Duodenal mucosa (tissue), 2 donors: ENCODE measurements at regions not wholly inside any gene's neighbourhood (a gene's known extent, or its start where the extent isn't known, plus 50 kb on each side); places are given as distances from the start of the nearest gene placed in this dataset.

ENCODE experiments used
- H3K27ac ChIP-seq: one replicate; pipeline ENCODE4 v1.7.0; 2013; ENCODE audit warnings: low read depth, low read length
- H3K27me3 ChIP-seq, 2 donors: one replicate each; pipeline ENCODE4 v1.7.0; 2013; ENCODE audit warnings: low read length in 2 of 2, control low read depth in 1 of 2; ENCODE audit not compliant: insufficient read depth in 2 of 2, control insufficient read depth in 1 of 2
- H3K36me3 ChIP-seq, 2 donors: one replicate each; pipeline ENCODE4 v1.7.0; 2013; ENCODE audit warnings: low read length in 2 of 2, control low read depth in 1 of 2; ENCODE audit not compliant: insufficient read depth in 2 of 2, control insufficient read depth in 1 of 2
- H3K4me1 ChIP-seq, 2 donors: one replicate each; pipeline ENCODE4 v1.7.0; 2013; ENCODE audit warnings: low read length in 2 of 2, control low read depth in 1 of 2; ENCODE audit not compliant: insufficient read depth in 2 of 2, control insufficient read depth in 1 of 2
- H3K4me3 ChIP-seq, 2 donors: one replicate each; pipeline ENCODE4 v1.7.0; 2013; ENCODE audit warnings: low read length in 2 of 2, low read depth in 1 of 2
- H3K9ac ChIP-seq, 2 donors: one replicate each; pipeline ENCODE4 v1.7.0; 2013; ENCODE audit warnings: low read length in 2 of 2, low read depth in 1 of 2
- H3K9me3 ChIP-seq, 2 donors: one replicate each; pipeline ENCODE4 v1.7.0; 2013; ENCODE audit warnings: low read length in 2 of 2, control low read depth in 1 of 2; ENCODE audit not compliant: control insufficient read depth in 1 of 2

- Histone ChIP-seq H3K27ac (no peak overlapping the region), H3K4me1 (no peaks in the 10 kb centered on the region), H3K36me3 (no peaks in the 10 kb centered on the region), H3K27me3 (no peaks in the 10 kb centered on the region), H3K9ac (no peak overlapping the region), H3K9me3 (no peaks in the 10 kb centered on the region), H3K4me3 (no peak overlapping the region)
These were observed 985.1 kb upstream of the SLIT2 start for GRCh38 chr4:19266566-19266965.

- Histone ChIP-seq H3K27ac (no peak overlapping the region), H3K36me3 (no peaks in the 10 kb centered on the region), H3K4me3 (no peak overlapping the region)
These were observed 989.2 kb upstream of the SLIT2 start for GRCh38 chr4:19262467-19262866.

DNA sequence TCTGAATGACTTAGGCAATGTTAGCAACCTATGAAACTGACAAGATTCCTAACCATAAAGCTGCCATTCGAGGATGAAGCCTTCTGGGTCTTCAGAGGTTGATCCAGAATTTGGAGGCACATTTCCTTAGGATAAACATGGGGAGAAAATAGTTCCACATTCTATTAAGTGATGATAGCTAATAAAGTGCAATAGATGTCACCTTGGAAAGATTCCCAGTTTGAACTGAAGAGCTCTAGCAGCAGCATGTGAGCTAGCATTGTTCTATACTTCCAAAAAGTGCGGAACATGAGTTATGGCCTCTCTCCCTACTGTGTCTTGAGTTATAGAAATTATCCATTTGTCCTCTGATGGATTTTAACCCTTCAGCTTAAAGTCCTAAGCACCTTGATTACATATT lies 991.4 kb upstream of the SLIT2 start:
- no peak overlapping the region for H3K9ac ChIP-seq
- H3K27ac ChIP-seq = no peak overlapping the region
- H3K4me1 ChIP-seq = no peaks in the 10 kb centered on the region
- H3K27me3 ChIP-seq = no peaks in the 10 kb centered on the region
- no peaks in the 10 kb centered on the region for H3K36me3 ChIP-seq
- peaks cover 3 to 8% of the 10 kb centered on the region in 2 donors for H3K9me3 ChIP-seq
- H3K4me3 ChIP-seq = no peak overlapping the region

More at GRCh38 chr4:19262467-19262866, 989.2 kb upstream of the SLIT2 start:
- H3K9me3 ChIP-seq = peaks cover under 1 to 8% of the 10 kb centered on the region in 2 donors
- H3K9ac ChIP-seq = no peak overlapping the region
- no peaks in the 10 kb centered on the region for H3K4me1 ChIP-seq
- no peaks in the 10 kb centered on the region for H3K27me3 ChIP-seq

- H3K4me3 ChIP-seq = no peak overlapping the region
- no peaks in the 10 kb centered on the region for H3K27me3 ChIP-seq
- no peaks in the 10 kb centered on the region for H3K36me3 ChIP-seq
These were observed 991.8 kb upstream of the SLIT2 start for GRCh38 chr4:19259920-19260319.

DNA sequence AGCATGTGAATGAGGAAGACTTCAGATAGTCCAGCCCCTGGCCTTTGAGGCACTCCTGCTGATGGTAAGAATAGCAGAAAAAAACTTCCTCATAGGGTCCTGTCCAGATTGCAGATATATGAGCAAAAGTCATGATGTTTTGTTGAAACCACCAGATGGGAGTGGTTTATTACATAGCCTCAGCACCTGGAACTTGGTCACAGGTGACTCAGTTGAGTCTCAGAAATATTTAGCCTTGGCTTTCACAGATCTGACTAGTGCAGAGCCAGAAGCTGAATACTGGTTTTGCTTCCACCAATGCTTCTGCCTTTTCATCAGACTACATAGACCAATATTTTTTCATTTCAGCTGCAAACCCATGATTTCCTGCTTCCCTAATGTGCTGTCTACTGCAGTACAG lies 994.9 kb upstream of the SLIT2 start:
- no peaks in the 10 kb centered on the region for H3K4me1 ChIP-seq
- H3K36me3 ChIP-seq = no peaks in the 10 kb centered on the region
- peaks cover 8 to 13% of the 10 kb centered on the region in 2 donors for H3K9me3 ChIP-seq
- H3K27me3 ChIP-seq = no peaks in the 10 kb centered on the region
- H3K4me3 ChIP-seq = no peak overlapping the region
- no peak overlapping the region for H3K27ac ChIP-seq
- no peak overlapping the region for H3K9ac ChIP-seq

More at GRCh38 chr4:19259920-19260319, 991.8 kb upstream of the SLIT2 start:
- Histone ChIP-seq H3K4me1 (no peaks in the 10 kb centered on the region), H3K27ac (no peak overlapping the region), H3K9ac (no peak overlapping the region), H3K9me3 (peaks cover 3 to 8% of the 10 kb centered on the region in 2 donors)

- Histone ChIP-seq H3K27ac (no peak overlapping the region), H3K4me3 (no peak overlapping the region), H3K27me3 (no peaks in the 10 kb centered on the region), H3K9ac (no peak overlapping the region), H3K4me1 (no peaks in the 10 kb centered on the region), H3K9me3 (peaks cover 9 to 13% of the 10 kb centered on the region in 2 donors), H3K36me3 (no peaks in the 10 kb centered on the region)
These were observed 997.2 kb upstream of the SLIT2 start for GRCh38 chr4:19254486-19254885.

DNA sequence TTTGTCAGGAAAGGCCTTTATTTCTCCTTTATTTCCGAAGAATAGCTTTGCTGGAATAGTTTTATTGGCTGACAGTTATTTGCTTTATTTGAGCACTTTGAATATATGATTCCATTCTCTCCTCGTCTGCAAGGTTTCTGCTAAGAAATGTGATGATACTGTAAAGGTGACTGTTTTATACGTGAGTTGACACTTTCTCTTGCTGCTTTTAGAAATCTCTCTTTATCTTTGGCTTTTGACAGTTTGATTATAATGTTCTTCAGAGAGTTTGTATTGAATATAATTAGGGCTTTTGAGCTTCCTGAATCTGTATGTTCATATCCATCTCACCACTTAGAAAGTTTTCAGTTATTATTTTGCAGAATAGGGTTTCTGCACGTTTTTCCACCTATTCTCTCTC lies 1003.7 kb upstream of the SLIT2 start:
- Histone ChIP-seq H3K9ac (no peak overlapping the region), H3K4me3 (no peak overlapping the region), H3K9me3 (peaks cover 4 to 5% of the 10 kb centered on the region in 2 donors), H3K4me1 (no peaks in the 10 kb centered on the region), H3K27me3 (no peaks in the 10 kb centered on the region), H3K36me3 (no peaks in the 10 kb centered on the region), H3K27ac (no peak overlapping the region)

DNA sequence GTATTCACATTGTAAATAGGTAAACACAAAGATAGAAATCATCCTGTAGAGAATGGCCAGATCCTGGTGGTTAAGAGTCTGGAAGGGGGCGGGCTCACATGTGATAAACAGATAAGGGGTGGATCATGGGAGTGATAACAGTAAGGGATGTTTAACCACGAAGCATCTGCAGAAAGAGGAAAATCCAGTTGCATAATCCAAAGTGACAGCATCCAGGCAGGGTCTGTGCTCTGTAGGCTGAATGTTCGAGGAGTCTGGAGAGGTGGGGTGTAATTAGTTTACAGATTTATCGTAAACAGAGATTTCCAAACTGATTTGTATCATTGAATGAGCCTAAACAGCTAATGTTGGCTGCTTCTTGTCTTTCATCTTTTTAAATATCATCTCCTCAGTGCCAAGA lies 1009.8 kb upstream of the SLIT2 start:
- no peak overlapping the region for H3K9ac ChIP-seq
- no peak overlapping the region for H3K27ac ChIP-seq
- no peaks in the 10 kb centered on the region for H3K4me1 ChIP-seq
- H3K27me3 ChIP-seq = no peaks in the 10 kb centered on the region
- no peaks in the 10 kb centered on the region for H3K9me3 ChIP-seq
- H3K4me3 ChIP-seq = no peak overlapping the region
- H3K36me3 ChIP-seq = no peaks in the 10 kb centered on the region

GRCh38 chr4:19239565-19239964 lies 1012.1 kb upstream of the SLIT2 start:
- Histone ChIP-seq H3K4me3 (no peak overlapping the region), H3K36me3 (no peaks in the 10 kb centered on the region), H3K27ac (no peak overlapping the region), H3K4me1 (no peaks in the 10 kb centered on the region), H3K27me3 (no peaks in the 10 kb centered on the region), H3K9me3 (no peaks in the 10 kb centered on the region), H3K9ac (no peak overlapping the region)

DNA sequence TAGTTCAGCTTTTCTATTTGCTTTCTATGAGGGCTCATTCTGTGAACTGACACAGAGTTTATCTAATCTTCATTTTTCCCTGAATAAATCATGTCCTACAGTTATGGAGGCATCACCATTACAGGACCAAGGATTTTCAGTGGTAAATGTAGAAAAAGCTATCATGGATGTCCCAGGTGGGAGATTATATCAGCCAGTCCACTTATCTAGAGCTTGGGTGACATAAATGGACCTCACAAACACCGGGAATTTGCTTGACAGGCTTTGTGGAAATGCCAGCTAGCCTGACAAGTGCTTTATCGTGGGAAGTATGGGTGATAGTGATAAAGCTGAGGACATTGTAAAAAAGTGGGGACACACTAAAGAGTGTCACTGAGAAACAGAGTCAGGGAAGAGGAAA lies 1015.2 kb upstream of the SLIT2 start:
- Histone ChIP-seq H3K4me1 (no peaks in the 10 kb centered on the region), H3K27me3 (no peaks in the 10 kb centered on the region), H3K4me3 (no peak overlapping the region), H3K9me3 (no peaks in the 10 kb centered on the region), H3K27ac (no peak overlapping the region), H3K9ac (no peak overlapping the region), H3K36me3 (no peaks in the 10 kb centered on the region)
